Mesenchymal stem cell (in vitro differentiated cells and primary cell): ENCODE measurements at regions not wholly inside any gene's neighbourhood (a gene's known extent, or its start where the extent isn't known, plus 50 kb on each side); places are given as distances from the start of the nearest gene placed in this dataset.
A peak's percentile ranks its signal among the peaks of the same experiment; 100 is the strongest.
"Not testable (repeated sequence)": the region's sequence is repeated elsewhere in the genome, so short reads cannot be mapped to it uniquely, and the experiment has no call there.

Source experiments
- DNase-seq: peaks from one replicate; pipeline ENCODE4 v3.0.0-alpha.2; 2013
- H2AFZ ChIP-seq: one replicate; pipeline ENCODE4 v1.6.1; 2013; ENCODE audit warnings: low read depth, mild to moderate bottlenecking, control low read depth, inconsistent platforms, low read length, moderate library complexity
- H2AK5ac ChIP-seq: 2 replicates; pipeline ENCODE4 v1.6.1; 2013; ENCODE audit warnings: low read length, moderate library complexity, mild to moderate bottlenecking, inconsistent platforms; ENCODE audit not compliant: severe bottlenecking
- H2BK120ac ChIP-seq: one replicate; pipeline ENCODE4 v1.6.1; 2013; ENCODE audit warnings: low read depth, mild to moderate bottlenecking, inconsistent platforms, low read length, moderate library complexity
- H2BK12ac ChIP-seq, 2 experiments: one replicate each; pipeline ENCODE4 v1.6.1; 2013; ENCODE audit warnings: inconsistent platforms in 2 of 2, low read length in 2 of 2, mild to moderate bottlenecking in 2 of 2, moderate library complexity in 2 of 2, control low read depth in 1 of 2
- H2BK15ac ChIP-seq: one replicate; pipeline ENCODE4 v1.6.1; 2013; ENCODE audit warnings: mild to moderate bottlenecking, low read depth, inconsistent platforms; ENCODE audit not compliant: poor library complexity, severe bottlenecking
- H2BK5ac ChIP-seq: 2 replicates; pipeline ENCODE4 v1.6.1; 2013; ENCODE audit warnings: low read depth, mild to moderate bottlenecking, low read length, control low read depth, inconsistent platforms; ENCODE audit not compliant: poor library complexity, severe bottlenecking
- H3K14ac ChIP-seq, 2 experiments: one replicate each; pipeline ENCODE4 v1.6.1; 2013; ENCODE audit warnings: inconsistent platforms in 2 of 2, low read length in 2 of 2, control low read depth in 1 of 2, mild to moderate bottlenecking in 1 of 2, moderate library complexity in 1 of 2
- H3K18ac ChIP-seq, 2 experiments: one replicate each; pipeline ENCODE4 v1.6.1; 2013; ENCODE audit warnings: inconsistent platforms in 2 of 2, low read length in 2 of 2, control low read depth in 1 of 2, low read depth in 1 of 2, mild to moderate bottlenecking in 1 of 2
- H3K23ac ChIP-seq, 2 experiments: one replicate each; pipeline ENCODE4 v1.6.1; 2013; ENCODE audit warnings: inconsistent platforms in 2 of 2, low read length in 2 of 2, mild to moderate bottlenecking in 2 of 2, moderate library complexity in 2 of 2, control low read depth in 1 of 2
- H3K27ac ChIP-seq: 2 replicates; pipeline ENCODE4 v1.5.1; 2013; ENCODE audit warnings: mild to moderate bottlenecking, moderate library complexity, low read length, control low read depth, inconsistent platforms; ENCODE audit not compliant: poor library complexity, severe bottlenecking
- H3K27me3 ChIP-seq, 2 experiments: 2 replicates each; pipeline versions ENCODE4 v1.6.1 to v1.7.0; 2013; ENCODE audit warnings: low read length in 2 of 2, mild to moderate bottlenecking in 2 of 2, moderate library complexity in 2 of 2, control low read depth in 1 of 2, inconsistent platforms in 1 of 2; ENCODE audit not compliant: control insufficient read depth in 1 of 2, insufficient read depth in 1 of 2
- H3K36me3 ChIP-seq, 2 experiments: 2 replicates each; pipeline versions ENCODE4 v1.6.1 to v1.7.0; 2013; ENCODE audit warnings: low read length in 2 of 2, control low read depth in 1 of 2, inconsistent platforms in 1 of 2, low read depth in 1 of 2, mild to moderate bottlenecking in 1 of 2; ENCODE audit not compliant: insufficient read depth in 2 of 2, control insufficient read depth in 1 of 2
- H3K4ac ChIP-seq, 2 experiments: one replicate each; pipeline ENCODE4 v1.6.1; 2013; ENCODE audit warnings: inconsistent platforms in 2 of 2, low read length in 2 of 2, mild to moderate bottlenecking in 2 of 2, moderate library complexity in 2 of 2, control low read depth in 1 of 2, low read depth in 1 of 2
- H3K4me1 ChIP-seq: 2 replicates; pipeline ENCODE4 v1.6.1; 2013; ENCODE audit warnings: low read depth, low read length, control low read depth; ENCODE audit not compliant: control insufficient read depth, insufficient read depth
- H3K4me2 ChIP-seq: 2 replicates; pipeline ENCODE4 v1.6.1; 2013; ENCODE audit warnings: low read length, mild to moderate bottlenecking, inconsistent platforms; ENCODE audit not compliant: poor library complexity, severe bottlenecking
- H3K4me3 ChIP-seq, 2 experiments: 2 replicates each; pipeline versions ENCODE4 v1.5.1 to v1.7.0; 2013; ENCODE audit warnings: low read length in 2 of 2, mild to moderate bottlenecking in 2 of 2, control low read depth in 1 of 2, low read depth in 1 of 2; ENCODE audit not compliant: insufficient read depth in 1 of 2
- H3K79me1 ChIP-seq: replicated peaks from 2 replicates; pipeline ENCODE4 v1.6.1; 2013; ENCODE audit warnings: mild to moderate bottlenecking, control low read depth, low read length, inconsistent platforms; ENCODE audit not compliant: poor library complexity, severe bottlenecking
- H3K9ac ChIP-seq: 2 replicates; pipeline ENCODE4 v1.7.0; 2013; ENCODE audit warnings: mild to moderate bottlenecking, low read length, moderate library complexity
- H3K9me3 ChIP-seq: 2 replicates; pipeline ENCODE4 v1.7.0; 2013; ENCODE audit warnings: mild to moderate bottlenecking, low read length; ENCODE audit not compliant: control insufficient read depth
- H4K8ac ChIP-seq: one replicate; pipeline ENCODE4 v1.6.1; 2013; ENCODE audit warnings: inconsistent platforms, mild to moderate bottlenecking, low read length, moderate library complexity
- H4K91ac ChIP-seq: one replicate; pipeline ENCODE4 v1.6.1; 2013; ENCODE audit warnings: mild to moderate bottlenecking, low read length, inconsistent platforms
- WGBS: methylation state at CpG from one replicate; pipeline ENCODE4 v1.1.7; 2013; ENCODE audit warnings: mixed read lengths; 5-methylcytosine and 5-hydroxymethylcytosine counted together

DNA sequence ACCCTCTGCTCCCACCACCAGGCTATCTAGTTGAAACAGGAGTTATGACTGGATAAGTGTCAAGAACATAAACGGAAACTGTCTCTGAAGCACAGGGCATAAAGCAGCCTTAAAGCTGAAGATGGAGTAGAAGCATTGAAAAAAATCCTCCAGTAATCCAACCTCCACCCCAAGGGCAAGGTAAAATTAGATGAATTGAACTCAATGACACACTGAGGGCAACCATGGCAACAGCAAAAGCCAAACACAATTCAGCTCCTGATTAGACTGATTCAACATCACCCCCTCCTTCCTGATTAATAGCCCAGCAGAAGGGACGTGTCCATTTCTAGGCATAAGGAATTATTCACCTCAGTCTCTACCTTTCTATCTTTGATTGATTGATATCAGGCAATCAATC lies 183.2 kb upstream of the MAP3K1 start:
- H2BK12ac ChIP-seq: no peak overlapping the region
- no peak overlapping the region for H4K8ac ChIP-seq
- H3K4me1 ChIP-seq: peaks cover 5% of the 10 kb centered on the region
- no peaks in the 10 kb centered on the region for H3K79me1 ChIP-seq
- H3K18ac ChIP-seq: no peak overlapping the region
- no peak overlapping the region for H2BK120ac ChIP-seq
- H3K14ac ChIP-seq: no peak overlapping the region
- no peak overlapping the region for H3K23ac ChIP-seq
- H3K4ac ChIP-seq: no peak overlapping the region
- H3K9ac ChIP-seq: no peak overlapping the region
- H3K9me3 ChIP-seq: no peaks in the 10 kb centered on the region
- DNase-seq: no peak
- H3K4me2 ChIP-seq: no peak overlapping the region
- no peaks in the 10 kb centered on the region for H3K36me3 ChIP-seq
- no peak overlapping the region for H2BK15ac ChIP-seq
- WGBS: 100% methylated on average over 2 of the region's 2 CpGs
- H3K27me3 ChIP-seq: peaks cover 0 to 1% of the 10 kb centered on the region in 2 experiments
- no peak overlapping the region for H2AFZ ChIP-seq
- H2BK5ac ChIP-seq: no peak overlapping the region
- H2AK5ac ChIP-seq: no peak overlapping the region
- no peak overlapping the region for H3K4me3 ChIP-seq
- H4K91ac ChIP-seq: no peak overlapping the region
- no peak overlapping the region for H3K27ac ChIP-seq

DNA sequence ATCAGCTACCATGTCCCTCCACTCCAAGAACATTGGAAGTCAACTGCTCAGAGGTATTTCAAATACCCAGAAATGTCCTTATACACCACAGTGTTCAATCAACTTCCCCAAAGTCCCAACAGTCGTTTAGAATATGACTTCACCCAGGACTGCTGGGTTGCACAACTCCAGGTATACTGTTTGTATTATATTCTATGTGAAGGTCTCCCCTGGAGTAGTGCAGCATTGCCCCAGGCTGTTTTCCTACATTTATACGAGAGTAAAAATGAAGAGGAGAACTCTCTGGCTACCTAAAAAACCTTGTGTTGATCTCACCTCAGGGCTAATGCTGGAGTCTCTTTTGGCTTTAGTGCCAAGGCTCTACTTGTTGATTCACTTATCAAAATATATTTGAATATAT lies 183.6 kb upstream of the MAP3K1 start:
- H3K23ac ChIP-seq: no peak overlapping the region
- H3K79me1 ChIP-seq: no peaks in the 10 kb centered on the region
- H2BK12ac ChIP-seq: no peak overlapping the region
- no peak overlapping the region for H4K8ac ChIP-seq
- no peak overlapping the region for H2BK15ac ChIP-seq
- H3K27ac ChIP-seq: no peak overlapping the region
- no peaks in the 10 kb centered on the region for H3K36me3 ChIP-seq
- H2AK5ac ChIP-seq: peak overlapping the region; percentile 36
- no peak for DNase-seq
- no peak overlapping the region for H3K4ac ChIP-seq
- H2BK5ac ChIP-seq: no peak overlapping the region
- peaks cover 3% of the 10 kb centered on the region for H3K4me1 ChIP-seq
- H3K9me3 ChIP-seq: no peaks in the 10 kb centered on the region
- H3K9ac ChIP-seq: no peak overlapping the region
- H2AFZ ChIP-seq: no peak overlapping the region
- no peak overlapping the region for H4K91ac ChIP-seq
- H3K14ac ChIP-seq: no peak overlapping the region
- no CpG with 5 or more reads among the region's 2 CpGs for WGBS
- no peak overlapping the region for H3K18ac ChIP-seq
- no peaks in the 10 kb centered on the region for H3K27me3 ChIP-seq
- no peak overlapping the region for H2BK120ac ChIP-seq
- no peak overlapping the region for H3K4me2 ChIP-seq
- no peak overlapping the region for H3K4me3 ChIP-seq

DNA sequence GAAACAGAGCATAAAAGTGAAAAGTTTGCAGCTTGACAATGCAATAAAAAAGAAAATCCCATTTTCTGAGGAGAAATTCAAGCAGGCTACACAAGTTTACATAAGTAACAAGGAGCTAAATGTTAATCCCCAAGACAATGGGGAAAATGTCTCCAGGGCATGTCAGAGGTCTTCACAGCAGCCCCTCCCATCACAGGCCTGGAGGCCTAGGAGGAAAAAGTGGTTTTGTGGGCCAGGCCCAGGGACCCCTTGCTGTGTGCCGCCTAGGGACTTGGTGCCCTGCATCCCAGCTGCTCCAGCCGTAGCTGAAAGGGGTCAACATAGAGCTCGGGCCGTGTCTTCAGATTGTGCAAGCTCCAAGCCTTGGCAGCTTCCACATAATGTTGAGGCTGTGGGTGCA lies 186.7 kb upstream of the MAP3K1 start:
- H2AK5ac ChIP-seq, H3K27me3 ChIP-seq, H3K36me3 ChIP-seq, H3K4me2 ChIP-seq, H3K23ac ChIP-seq, H3K9ac ChIP-seq, DNase-seq, H3K14ac ChIP-seq, H2BK12ac ChIP-seq, H2AFZ ChIP-seq, H3K27ac ChIP-seq, H3K4me3 ChIP-seq, H4K8ac ChIP-seq, H3K18ac ChIP-seq, H3K9me3 ChIP-seq, H2BK5ac ChIP-seq, H2BK15ac ChIP-seq, H2BK120ac ChIP-seq, H3K79me1 ChIP-seq, H4K91ac ChIP-seq, H3K4ac ChIP-seq, H3K4me1 ChIP-seq: not testable (repeated sequence)
- 97% methylated on average over 4 of the region's 4 CpGs for WGBS

DNA sequence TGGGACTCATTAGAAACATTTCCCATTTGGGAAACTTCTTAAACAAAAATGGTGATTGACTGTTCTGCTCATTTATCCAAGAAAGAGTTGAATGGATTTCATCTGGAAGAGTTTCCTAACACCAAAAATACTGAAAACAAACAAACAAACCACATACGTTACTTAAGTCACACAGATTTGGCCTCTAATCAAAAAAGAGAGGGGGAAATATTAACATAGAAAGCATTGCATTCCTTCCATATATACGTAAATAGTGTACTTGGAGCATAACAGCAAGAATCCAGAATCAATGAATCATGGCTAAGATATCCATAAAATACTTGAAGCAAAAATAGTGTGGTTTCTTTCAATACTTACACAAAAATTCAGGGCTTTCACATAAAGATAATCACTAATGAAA lies 189.8 kb upstream of the MAP3K1 start:
- H3K4me2 ChIP-seq: no peak overlapping the region
- no peak overlapping the region for H4K91ac ChIP-seq
- no peaks in the 10 kb centered on the region for H3K27me3 ChIP-seq
- H3K79me1 ChIP-seq: no peaks in the 10 kb centered on the region
- no CpG with 5 or more reads among the region's 2 CpGs for WGBS
- no peak overlapping the region for H2BK5ac ChIP-seq
- H2BK12ac ChIP-seq: no peak overlapping the region
- H3K4ac ChIP-seq: no peak overlapping the region
- peak; percentile 87 for DNase-seq
- no peak overlapping the region for H3K23ac ChIP-seq
- H3K4me3 ChIP-seq: no peak overlapping the region
- no peak overlapping the region for H4K8ac ChIP-seq
- H3K36me3 ChIP-seq: no peaks in the 10 kb centered on the region
- H3K9me3 ChIP-seq: no peaks in the 10 kb centered on the region
- H3K18ac ChIP-seq: no peak overlapping the region
- no peak overlapping the region for H3K14ac ChIP-seq
- H2AFZ ChIP-seq: no peak overlapping the region
- H2BK15ac ChIP-seq: no peak overlapping the region
- peaks cover 2% of the 10 kb centered on the region for H3K4me1 ChIP-seq
- H3K27ac ChIP-seq: no peak overlapping the region
- no peak overlapping the region for H2AK5ac ChIP-seq
- no peak overlapping the region for H3K9ac ChIP-seq
- no peak overlapping the region for H2BK120ac ChIP-seq
